ENCODE measurements at regions not wholly inside any gene's neighbourhood (a gene's known extent, or its start where the extent isn't known, plus 50 kb on each side); places are given as distances from the start of the nearest gene placed in this dataset.

- intact Hi-C loops (cut with DNase I, micrococcal nuclease) = no loop called here
- DNase-seq = no peak
- TF ChIP-seq CTCF (IDR thresholded peaks at IDR 0.05) = no peak
Observed at GRCh38 chr22:34526681-34527080, 539.3 kb upstream of the ISX start.

GRCh38 chr22:34534101-34534500 is 531.9 kb upstream of the ISX start:
- intact Hi-C loops (cut with DNase I, micrococcal nuclease) = no loop called here
- Histone ChIP-seq H3K9me3 (no peaks in the 10 kb centered on the region), H3K4me3 (no peak overlapping the region), H3K36me3 (ENCODE audit: low read depth) (no peaks in the 10 kb centered on the region), H3K4me1 (ENCODE audit: low read depth) (no peaks in the 10 kb centered on the region)
- DNase-seq = no peak
- TF ChIP-seq CTCF (IDR thresholded peaks at IDR 0.05) = no peak
- no peak for ATAC-seq

More at GRCh38 chr22:34526681-34527080, 539.3 kb upstream of the ISX start:
- no peak for ATAC-seq
- Histone ChIP-seq H3K36me3 (ENCODE audit: low read depth) (no peaks in the 10 kb centered on the region), H3K4me3 (no peak overlapping the region), H3K9me3 (no peaks in the 10 kb centered on the region), H3K4me1 (ENCODE audit: low read depth) (no peaks in the 10 kb centered on the region)

DNA sequence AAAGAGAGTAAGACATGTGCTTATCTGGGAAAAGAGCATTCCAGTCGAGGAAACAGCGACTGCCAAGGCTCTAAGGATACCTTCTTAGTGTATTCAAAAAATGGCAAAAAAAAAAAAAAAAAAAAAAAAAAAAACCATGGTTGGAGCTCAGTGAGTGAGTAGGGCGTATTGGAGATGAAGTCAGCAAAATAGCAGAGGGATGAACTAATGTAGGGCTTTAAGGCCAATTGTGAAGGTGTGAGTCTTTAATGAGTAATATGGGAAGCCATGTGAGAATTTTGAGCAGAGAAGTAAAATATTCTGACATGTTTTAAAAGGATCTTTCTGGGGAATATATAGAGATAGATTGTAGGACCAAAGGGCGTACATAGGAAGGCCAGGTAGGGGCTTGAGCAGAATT is 498.6 kb upstream of the ISX start:
- Histone ChIP-seq H3K36me3 (ENCODE audit: low read depth) (no peaks in the 10 kb centered on the region), H3K4me3 (no peak overlapping the region), H3K9me3 (no peaks in the 10 kb centered on the region), H3K4me1 (ENCODE audit: low read depth) (no peaks in the 10 kb centered on the region)
- ATAC-seq (no peak), DNase-seq (no peak)
- intact Hi-C loops (cut with DNase I, micrococcal nuclease) = no loop called here
- TF ChIP-seq CTCF (IDR thresholded peaks at IDR 0.05) = no peak

GRCh38 chr22:34570408-34570807 is 495.6 kb upstream of the ISX start:
- DNase-seq (no peak), ATAC-seq (no peak)
- Histone ChIP-seq H3K4me3 (no peak overlapping the region), H3K9me3 (no peaks in the 10 kb centered on the region), H3K36me3 (ENCODE audit: low read depth) (no peaks in the 10 kb centered on the region), H3K4me1 (ENCODE audit: low read depth) (no peaks in the 10 kb centered on the region)
- intact Hi-C loops (cut with DNase I, micrococcal nuclease) = no loop called here
- TF ChIP-seq CTCF (IDR thresholded peaks at IDR 0.05) = no peak

DNA sequence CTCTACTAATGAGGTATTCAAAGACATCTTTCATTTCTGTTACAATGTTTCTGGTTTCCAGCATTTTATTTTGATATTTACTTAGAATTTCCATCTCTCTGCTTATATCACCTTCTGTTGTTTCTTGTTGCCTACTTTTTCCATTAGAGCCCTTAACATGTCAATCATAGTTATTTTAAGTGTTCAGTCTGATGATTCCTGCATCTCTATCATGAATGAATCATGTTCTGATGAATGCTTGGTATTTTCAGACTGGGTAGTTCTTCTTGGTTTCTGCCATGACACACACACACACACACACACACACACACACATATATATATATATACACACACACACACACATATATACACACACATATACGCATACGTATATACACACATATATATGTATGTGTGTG is 486.4 kb upstream of the ISX start:
- intact Hi-C loops (cut with DNase I, micrococcal nuclease) = no loop called here
- H3K9me3 ChIP-seq = no peaks in the 10 kb centered on the region
- no peaks in the 10 kb centered on the region for H3K4me1 ChIP-seq (ENCODE audit: low read depth)
- no peak for TF ChIP-seq CTCF (IDR thresholded peaks at IDR 0.05)
- no peak for ATAC-seq
- DNase-seq = no peak
- no peaks in the 10 kb centered on the region for H3K36me3 ChIP-seq (ENCODE audit: low read depth)
- H3K4me3 ChIP-seq = no peak overlapping the region

Data from mucosa of descending colon (tissue), 3 donors.